A549 (cell line): ENCODE measurements at regions not wholly inside any gene's neighbourhood (a gene's known extent, or its start where the extent isn't known, plus 50 kb on each side); places are given as distances from the start of the nearest gene placed in this dataset.

Experiments used
- ATAC-seq, 2 experiments: fragments of 200-7000 bp in 1 of 2; fragments of >200 bp in 1 of 2; cut with Nextera tagmentation in 1 of 2; cut with Tn5 transposase in 1 of 2; 3 replicates each; pipeline versions ENCODE4 v1.8.0 to v1.9.1; 2018 to 2020; ENCODE audit warnings: mild to moderate bottlenecking in 1 of 2, moderate library complexity in 1 of 2
- CTCF ChIA-PET: fragments of 300-600 bp; sonication (Branson Sonifier 250); formaldehyde crosslinking; extraction: SDS; loops from one replicate; lab custom pipeline; 2021; ENCODE audit warnings: antibody characterized with exemption, inconsistent platforms; lab: Yijun Ruan, JAX
- POLR2A ChIA-PET: fragments of 350-600 bp; formaldehyde crosslinking; extraction: SDS; loops from one replicate; lab custom pipeline; 2021; ENCODE audit warnings: antibody characterized with exemption, inconsistent platforms; lab: Yijun Ruan, JAX
- DNase-seq, 2 experiments: peaks; one replicate each; pipeline versions ENCODE4 v3.0.0 to v3.0.0-alpha.2; 2011 to 2016; ENCODE audit warnings: low read depth in 1 of 2, low spot score in 1 of 2
- FAIRE-seq: peaks from 2 replicates; lab custom pipeline; 2011; peaks lifted over from hg19 to GRCh38; lab: Jason Lieb, UNC
- H3K27ac ChIP-seq, 2 experiments: fragments of >200 bp; sonication (Bioruptor Twin); formaldehyde crosslinking; 3 replicates each; pipeline ENCODE4 v1.5.1; 2016 to 2017
- H3K4me1 ChIP-seq: fragments of >200 bp; sonication (Bioruptor Twin); formaldehyde crosslinking; 3 replicates; pipeline ENCODE4 v1.6.1; 2016
- H3K4me2 ChIP-seq: fragments of >200 bp; sonication (Bioruptor Twin); formaldehyde crosslinking; 3 replicates; pipeline ENCODE4 v1.6.1; 2016
- H3K4me3 ChIP-seq: fragments of >200 bp; sonication (Bioruptor Twin); formaldehyde crosslinking; 3 replicates; pipeline ENCODE4 v1.5.1; 2016
- H3K9me3 ChIP-seq: fragments of >200 bp; sonication (Bioruptor Twin); formaldehyde crosslinking; 3 replicates; pipeline ENCODE4 v1.6.1; 2016
- BCL3 ChIP-seq: fragments of >200 bp; sonication (Bioruptor Twin); formaldehyde crosslinking; IDR thresholded peaks from 3 replicates; pipeline ENCODE4 v1.6.1; 2016
- CEBPB ChIP-seq, 2 experiments: fragments of >200 bp in 1 of 2; sonication (Bioruptor Twin) in 1 of 2; formaldehyde crosslinking in 1 of 2; IDR thresholded peaks; 2 replicates each; pipeline ENCODE4 v1.6.1; 2012 to 2016
- EP300 ChIP-seq, 2 experiments: fragments of >200 bp; sonication (Bioruptor Twin); formaldehyde crosslinking; IDR thresholded peaks; 2 replicates in 1 of 2; 3 replicates in 1 of 2; pipeline ENCODE4 v1.6.1; 2016 to 2017
- FOXS1 ChIP-seq: fragments of 250-450 bp; sonication (Bioruptor Pico); IDR thresholded peaks from 2 replicates; pipeline ENCODE4 v1.5.0; 2020; ENCODE audit warnings: mild to moderate bottlenecking, moderate library complexity
- HES2 ChIP-seq: fragments of >200 bp; sonication (Bioruptor Twin); formaldehyde crosslinking; IDR thresholded peaks from 2 replicates; pipeline ENCODE4 v1.6.1; 2016
- HEYL ChIP-seq: fragments of 250-450 bp; sonication (Bioruptor Pico); IDR thresholded peaks from 2 replicates; pipeline ENCODE4 v1.8.0; 2021; ENCODE audit warnings: mild to moderate bottlenecking, moderate library complexity
- KDM1A ChIP-seq: fragments of 200-600 bp; sonication (generic); IDR thresholded peaks from 2 replicates; pipeline ENCODE4 v1.6.1; 2016; ENCODE audit warnings: low read depth, mild to moderate bottlenecking
- MAX ChIP-seq: IDR thresholded peaks from 2 replicates; pipeline ENCODE4 v1.6.1; 2012
- POLR2A ChIP-seq: IDR thresholded peaks from 2 replicates; pipeline ENCODE4 v1.6.1; 2012; ENCODE audit warnings: mild to moderate bottlenecking, low read length
- RAD21 ChIP-seq, 2 experiments: fragments of >200 bp in 1 of 2; sonication (Bioruptor Twin) in 1 of 2; formaldehyde crosslinking in 1 of 2; IDR thresholded peaks in 1 of 2; conservative IDR thresholded peaks in 1 of 2; 2 replicates in 1 of 2; 3 replicates in 1 of 2; pipeline ENCODE4 v1.6.1; 2012 to 2018; ENCODE audit warnings: inconsistent platforms in 1 of 2
- RCOR1 ChIP-seq: fragments of 150-350 bp; IDR thresholded peaks from 2 replicates; pipeline ENCODE4 v1.6.1; 2014; ENCODE audit warnings: antibody characterized with exemption, low read length, low read depth
- REST ChIP-seq: fragments of 200-600 bp; sonication (generic); IDR thresholded peaks from 2 replicates; pipeline ENCODE4 v1.6.1; 2016; ENCODE audit warnings: antibody characterized with exemption, mild to moderate bottlenecking, moderate library complexity
- USF2 ChIP-seq: fragments of 450-650 bp; IDR thresholded peaks from 2 replicates; pipeline ENCODE4 v1.6.1; 2014; ENCODE audit warnings: antibody characterized with exemption
- ZNF302 ChIP-seq: fragments of 250-450 bp; sonication (Bioruptor Pico); IDR thresholded peaks from 2 replicates; pipeline ENCODE4 v1.9.0; 2021; ENCODE audit warnings: inconsistent platforms, mild to moderate bottlenecking, moderate library complexity
- WGBS: methylation state at CpG from one replicate; pipeline ENCODE4 v1.1.6; 2017; ENCODE audit errors: missing lambda C conversion rate; 5-methylcytosine and 5-hydroxymethylcytosine counted together
- TF ChIP-seq, protein P1 (sequence below): fragments of 250-450 bp; sonication (Bioruptor Pico); IDR thresholded peaks from 2 replicates; pipeline ENCODE4 v1.5.0; 2020; ENCODE audit warnings: low read depth, mild to moderate bottlenecking, moderate library complexity
- TF ChIP-seq, protein P2 (sequence below): IDR thresholded peaks from 2 replicates; pipeline ENCODE4 v1.6.1; 2012; ENCODE audit warnings: low read depth, borderline replicate concordance
- TF ChIP-seq, protein P3 (sequence below): IDR thresholded peaks from 2 replicates; pipeline ENCODE4 v1.6.1; 2012

DNA sequence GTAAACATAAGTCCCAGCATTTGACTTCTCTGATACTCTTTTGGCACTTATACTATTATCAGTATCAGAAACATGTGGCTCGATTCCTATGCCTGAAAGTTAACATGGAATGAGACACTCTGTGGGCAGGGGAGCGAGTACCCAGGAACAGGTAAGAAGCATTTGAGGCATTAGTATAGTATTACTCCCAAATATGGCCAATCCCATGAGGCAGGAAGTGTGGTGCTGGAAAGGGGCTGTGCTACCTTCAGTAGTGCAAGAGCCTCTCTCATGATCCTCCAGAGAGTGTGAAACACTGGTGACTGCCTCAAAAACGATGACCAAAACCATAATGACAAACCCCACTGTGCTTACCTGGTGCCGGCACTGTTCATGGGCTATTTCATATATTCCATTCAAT is 415.1 kb downstream of the SOX11 start:
- no peak for TF ChIP-seq HES2
- no peak for TF ChIP-seq USF2
- no peak for TF ChIP-seq BCL3
- TF ChIP-seq, all 56 proteins: peak for 0
- POLR2A ChIA-PET = no interaction called here

GRCh38 chr2:6109831-6110230 is 417.6 kb downstream of the SOX11 start:
- H3K4me1 ChIP-seq = no peaks in the 10 kb centered on the region
- ChIA-PET CTCF (no interaction called here), POLR2A (no interaction called here)
- no peak for DNase-seq
- TF ChIP-seq HEYL = no peak
- TF ChIP-seq, protein P1, sequence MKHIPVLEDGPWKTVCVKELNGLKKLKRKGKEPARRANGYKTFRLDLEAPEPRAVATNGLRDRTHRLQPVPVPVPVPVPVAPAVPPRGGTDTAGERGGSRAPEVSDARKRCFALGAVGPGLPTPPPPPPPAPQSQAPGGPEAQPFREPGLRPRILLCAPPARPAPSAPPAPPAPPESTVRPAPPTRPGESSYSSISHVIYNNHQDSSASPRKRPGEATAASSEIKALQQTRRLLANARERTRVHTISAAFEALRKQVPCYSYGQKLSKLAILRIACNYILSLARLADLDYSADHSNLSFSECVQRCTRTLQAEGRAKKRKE = no peak
- no peak overlapping the region for H3K4me3 ChIP-seq
- H3K9me3 ChIP-seq = 0 out of 3 replicates have a peak, but pooled peaks cover 3% of the 10 kb centered on the region
- ATAC-seq = no peak
- no peak overlapping the region for H3K4me2 ChIP-seq
- WGBS = 0% methylated on average over 1 of the region's 1 CpG
- H3K27ac ChIP-seq = no peak overlapping the region
- FAIRE-seq = no peak

More for the DNA sequence above, 415.1 kb downstream of the SOX11 start:
- no peak overlapping the region for H3K4me2 ChIP-seq
- DNase-seq = no peak
- CTCF ChIA-PET = no interaction called here
- no peak for ATAC-seq
- no peak overlapping the region for H3K4me3 ChIP-seq
- no peaks in the 10 kb centered on the region for H3K4me1 ChIP-seq
- WGBS = 25% methylated on average over 4 of the region's 4 CpGs
- FAIRE-seq = no peak
- 0 out of 3 replicates have a peak, but pooled peaks cover 3% of the 10 kb centered on the region for H3K9me3 ChIP-seq
- no peak overlapping the region for H3K27ac ChIP-seq

- 0 out of 3 replicates have a peak, but pooled peaks cover 5% of the 10 kb centered on the region for H3K9me3 ChIP-seq
- H3K4me2 ChIP-seq = no peak overlapping the region
- WGBS = 2% methylated on average over 2 of the region's 2 CpGs
- ChIA-PET CTCF (no interaction called here), POLR2A (no interaction called here)
- H3K4me1 ChIP-seq = no peaks in the 10 kb centered on the region
- ATAC-seq = no peak
- TF ChIP-seq RCOR1 (no peak), EP300 (IDR thresholded peaks at IDR 0.05) (no peak), KDM1A (no peak), MAX (no peak), POLR2A (no peak), CEBPB (IDR thresholded peaks at IDR 0.05) (no peak), RAD21 (conservative IDR thresholded peaks at IDR 0.05 in 1 of 2, IDR thresholded peaks at IDR 0.05 in 1 of 2) (no peak), FOXS1 (no peak), ZNF302 (no peak), REST (no peak), HES2 (no peak)
- TF ChIP-seq, protein P2, sequence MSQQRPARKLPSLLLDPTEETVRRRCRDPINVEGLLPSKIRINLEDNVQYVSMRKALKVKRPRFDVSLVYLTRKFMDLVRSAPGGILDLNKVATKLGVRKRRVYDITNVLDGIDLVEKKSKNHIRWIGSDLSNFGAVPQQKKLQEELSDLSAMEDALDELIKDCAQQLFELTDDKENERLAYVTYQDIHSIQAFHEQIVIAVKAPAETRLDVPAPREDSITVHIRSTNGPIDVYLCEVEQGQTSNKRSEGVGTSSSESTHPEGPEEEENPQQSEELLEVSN = no peak
- TF ChIP-seq, protein P3, sequence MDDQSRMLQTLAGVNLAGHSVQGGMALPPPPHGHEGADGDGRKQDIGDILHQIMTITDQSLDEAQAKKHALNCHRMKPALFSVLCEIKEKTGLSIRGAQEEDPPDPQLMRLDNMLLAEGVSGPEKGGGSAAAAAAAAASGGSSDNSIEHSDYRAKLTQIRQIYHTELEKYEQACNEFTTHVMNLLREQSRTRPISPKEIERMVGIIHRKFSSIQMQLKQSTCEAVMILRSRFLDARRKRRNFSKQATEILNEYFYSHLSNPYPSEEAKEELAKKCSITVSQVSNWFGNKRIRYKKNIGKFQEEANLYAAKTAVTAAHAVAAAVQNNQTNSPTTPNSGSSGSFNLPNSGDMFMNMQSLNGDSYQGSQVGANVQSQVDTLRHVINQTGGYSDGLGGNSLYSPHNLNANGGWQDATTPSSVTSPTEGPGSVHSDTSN = no peak
- H3K4me3 ChIP-seq = no peak overlapping the region
- DNase-seq = no peak
- no peak for FAIRE-seq
- no peak overlapping the region for H3K27ac ChIP-seq
These were observed 419.6 kb downstream of the SOX11 start for GRCh38 chr2:6111781-6112261.
